ENCODE measurements at regions not wholly inside any gene's neighbourhood (a gene's known extent, or its start where the extent isn't known, plus 50 kb on each side); places are given as distances from the start of the nearest gene placed in this dataset.
"Not testable (repeated sequence)": the region's sequence is repeated elsewhere in the genome, so short reads cannot be mapped to it uniquely, and the experiment has no call there.

GRCh38 chr1:117754061-117754969 lies 148.5 kb downstream of the TENT5C start:
- peak; percentile 15 for DNase-seq (ENCODE audit: low read depth)

- DNase-seq (ENCODE audit: low read depth): no peak
Measured at GRCh38 chr1:117757668-117758067, 151.8 kb downstream of the TENT5C start.

- DNase-seq (ENCODE audit: low read depth): peak; percentile 47
Measured at GRCh38 chr1:117758444-117759316, 152.8 kb downstream of the TENT5C start.

- no peak for DNase-seq (ENCODE audit: low read depth)
Measured at GRCh38 chr1:117759535-117759934, 153.7 kb downstream of the TENT5C start.

- DNase-seq (ENCODE audit: low read depth): no peak
Measured at GRCh38 chr1:117760069-117760468, 154.2 kb downstream of the TENT5C start.

GRCh38 chr1:117760485-117760884 lies 154.6 kb downstream of the TENT5C start:
- no peak for DNase-seq (ENCODE audit: low read depth)

GRCh38 chr1:117767756-117768155 lies 161.7 kb downstream of the GDAP2 start:
- not testable (repeated sequence) for DNase-seq (ENCODE audit: low read depth)

GRCh38 chr1:117770981-117771531 lies 158.4 kb downstream of the GDAP2 start:
- no peak for DNase-seq (ENCODE audit: low read depth)

GRCh38 chr1:117779364-117779763 lies 150.1 kb downstream of the GDAP2 start:
- no peak for DNase-seq (ENCODE audit: low read depth)

GRCh38 chr1:117780687-117781475 lies 148.5 kb downstream of the GDAP2 start:
- no peak for DNase-seq (ENCODE audit: low read depth)

- no peak for DNase-seq (ENCODE audit: low read depth)
Measured at GRCh38 chr1:117782056-117782455, 147.4 kb downstream of the GDAP2 start.

GRCh38 chr1:117783606-117784396 lies 145.6 kb downstream of the GDAP2 start:
- DNase-seq (ENCODE audit: low read depth): no peak

GRCh38 chr1:117788014-117788413 lies 141.4 kb downstream of the GDAP2 start:
- DNase-seq (ENCODE audit: low read depth): no peak

GRCh38 chr1:117793413-117793812 lies 136.0 kb downstream of the GDAP2 start:
- DNase-seq (ENCODE audit: low read depth): no peak

GRCh38 chr1:117794073-117794472 lies 135.3 kb downstream of the GDAP2 start:
- DNase-seq (ENCODE audit: low read depth): no peak

GRCh38 chr1:117795190-117795589 lies 134.2 kb downstream of the GDAP2 start:
- DNase-seq (ENCODE audit: low read depth): no peak

- no peak for DNase-seq (ENCODE audit: low read depth)
Measured at GRCh38 chr1:117795792-117796191, 133.6 kb downstream of the GDAP2 start.

GRCh38 chr1:117796226-117796625 lies 133.2 kb downstream of the GDAP2 start:
- DNase-seq (ENCODE audit: low read depth): no peak

- no peak for DNase-seq (ENCODE audit: low read depth)
Measured at GRCh38 chr1:117798550-117798949, 130.9 kb downstream of the GDAP2 start.

GRCh38 chr1:117802531-117803257 lies 126.7 kb downstream of the GDAP2 start:
- DNase-seq (ENCODE audit: low read depth): no peak

Measured in stimulated activated CD8-positive, alpha-beta memory T cell treated with anti-CD3 and anti-CD28 coated beads, Interleukin-15, amount 100 ng/mL, for 1 hour (primary cell).